ENCODE measurements at regions not wholly inside any gene's neighbourhood (a gene's known extent, or its start where the extent isn't known, plus 50 kb on each side); places are given as distances from the start of the nearest gene placed in this dataset.
"Not testable (repeated sequence)": the region's sequence is repeated elsewhere in the genome, so short reads cannot be mapped to it uniquely, and the experiment has no call there.

- Mint-ChIP-seq H3K4me3 (no peak overlapping the region), H3K4me1 (no peaks in the 10 kb centered on the region), H3K27ac (no peak overlapping the region), H3K27me3 (peaks cover 0 to under 1% of the 10 kb centered on the region in 2 donors), H3K9me3 (peaks cover 0 to 2% (median 0%) of the 10 kb centered on the region in 5 donors), H3K36me3 (no peaks in the 10 kb centered on the region)
- no peaks in the 10 kb centered on the region for H3K9me3 ChIP-seq (ENCODE audit: low read length)
- H3K4me3 ChIP-seq (ENCODE audit: low read length) = no peak overlapping the region
- no peak overlapping the region for H3K27ac ChIP-seq (ENCODE audit: low read depth, low read length)
- ChIA-PET POLR2A (no interaction called here), CTCF (no interaction called here)
- DNase-seq = no peak
- H3K4me1 ChIP-seq (ENCODE audit: insufficient read depth, low read length) = no peaks in the 10 kb centered on the region
- H3K36me3 ChIP-seq (ENCODE audit: insufficient read depth, low read length) = no peaks in the 10 kb centered on the region
- H3K27me3 ChIP-seq (ENCODE audit: insufficient read depth, low read length, poor library complexity, severe bottlenecking) = no peaks in the 10 kb centered on the region
Observed at GRCh38 chr5:68024426-68024825, 191.1 kb upstream of the PIK3R1 start.

- no peak overlapping the region for H3K27ac ChIP-seq (ENCODE audit: low read depth, low read length)
- Mint-ChIP-seq H3K9me3 (peaks cover 0 to 3% (median 0%) of the 10 kb centered on the region in 5 donors), H3K27me3 (peaks cover 0 to 4% of the 10 kb centered on the region in 2 donors), H3K4me3 (no peak overlapping the region), H3K27ac (no peak overlapping the region), H3K36me3 (peaks cover 0 to 6% (median 0%) of the 10 kb centered on the region in 3 donors), H3K4me1 (no peaks in the 10 kb centered on the region)
- H3K9me3 ChIP-seq (ENCODE audit: low read length) = no peaks in the 10 kb centered on the region
- no peak overlapping the region for H3K4me3 ChIP-seq (ENCODE audit: low read length)
- CTCF ChIA-PET = no interaction called here
- POLR2A ChIA-PET = interaction anchor here (0.6 kb wide), 1 partner anchor 672 kb away, joined by 3 read pairs; no protein-coding TSS in a partner anchor
- no peak for DNase-seq
- H3K27me3 ChIP-seq (ENCODE audit: insufficient read depth, low read length, poor library complexity, severe bottlenecking) = no peaks in the 10 kb centered on the region
- H3K4me1 ChIP-seq (ENCODE audit: insufficient read depth, low read length) = no peaks in the 10 kb centered on the region
- H3K36me3 ChIP-seq (ENCODE audit: insufficient read depth, low read length) = no peaks in the 10 kb centered on the region
Observed at GRCh38 chr5:68021916-68022315, 193.6 kb upstream of the PIK3R1 start.

GRCh38 chr5:68021227-68021626 is 194.3 kb upstream of the PIK3R1 start:
- Mint-ChIP-seq H3K9me3 (peaks cover 0 to 3% (median 0%) of the 10 kb centered on the region in 5 donors), H3K27me3 (peaks cover 0 to 6% of the 10 kb centered on the region in 2 donors), H3K4me3 (no peak overlapping the region), H3K27ac (no peak overlapping the region), H3K4me1 (no peaks in the 10 kb centered on the region), H3K36me3 (peaks cover 0 to 11% (median 0%) of the 10 kb centered on the region in 3 donors)
- Histone ChIP-seq H3K4me1 (ENCODE audit: insufficient read depth, low read length) (no peaks in the 10 kb centered on the region), H3K9me3 (ENCODE audit: low read length) (no peaks in the 10 kb centered on the region), H3K36me3 (ENCODE audit: insufficient read depth, low read length) (no peaks in the 10 kb centered on the region), H3K27ac (ENCODE audit: low read depth, low read length) (no peak overlapping the region), H3K4me3 (ENCODE audit: low read length) (no peak overlapping the region), H3K27me3 (ENCODE audit: insufficient read depth, low read length, poor library complexity, severe bottlenecking) (no peaks in the 10 kb centered on the region)
- DNase-seq = no peak
- ChIA-PET CTCF (no interaction called here), POLR2A (interaction anchor here (0.6 kb wide), 1 partner anchor 673 kb away, joined by 3 read pairs; no protein-coding TSS in a partner anchor)

- H3K27me3 ChIP-seq (ENCODE audit: insufficient read depth, low read length, poor library complexity, severe bottlenecking); H3K27ac ChIP-seq (ENCODE audit: low read depth, low read length); H3K9me3 Mint-ChIP-seq; DNase-seq; POLR2A ChIA-PET; H3K27me3 Mint-ChIP-seq; H3K9me3 ChIP-seq (ENCODE audit: low read length); H3K4me1 Mint-ChIP-seq; H3K27ac Mint-ChIP-seq; H3K4me3 ChIP-seq (ENCODE audit: low read length); H3K36me3 ChIP-seq (ENCODE audit: insufficient read depth, low read length); CTCF ChIA-PET; H3K4me3 Mint-ChIP-seq; H3K4me1 ChIP-seq (ENCODE audit: insufficient read depth, low read length): not testable (repeated sequence)
- peaks cover 0 to 11% (median 0%) of the 10 kb centered on the region in 3 donors for H3K36me3 Mint-ChIP-seq
Observed at GRCh38 chr5:68020461-68020969, 195.0 kb upstream of the PIK3R1 start.

GRCh38 chr5:68015381-68016302 is 199.9 kb upstream of the PIK3R1 start:
- peaks cover 0 to 19% (median 0%) of the 10 kb centered on the region in 3 donors for H3K36me3 Mint-ChIP-seq
- CTCF ChIA-PET = no interaction called here
- no peak overlapping the region for H3K27ac Mint-ChIP-seq

GRCh38 chr5:68012831-68013230 is 202.7 kb upstream of the PIK3R1 start:
- Mint-ChIP-seq H3K36me3 (peaks cover 0 to 15% (median 0%) of the 10 kb centered on the region in 3 donors), H3K4me3 (no peak overlapping the region), H3K27ac (no peak overlapping the region), H3K27me3 (peaks cover 2 to 12% of the 10 kb centered on the region in 2 donors), H3K4me1 (no peaks in the 10 kb centered on the region), H3K9me3 (peaks cover 0 to 3% (median 0%) of the 10 kb centered on the region in 5 donors)
- H3K27ac ChIP-seq (ENCODE audit: low read depth, low read length) = no peak overlapping the region
- no peaks in the 10 kb centered on the region for H3K9me3 ChIP-seq (ENCODE audit: low read length)
- DNase-seq = no peak
- no peak overlapping the region for H3K4me3 ChIP-seq (ENCODE audit: low read length)
- CTCF ChIA-PET = no interaction called here
- no peaks in the 10 kb centered on the region for H3K27me3 ChIP-seq (ENCODE audit: insufficient read depth, low read length, poor library complexity, severe bottlenecking)
- H3K36me3 ChIP-seq (ENCODE audit: insufficient read depth, low read length) = no peaks in the 10 kb centered on the region
- H3K4me1 ChIP-seq (ENCODE audit: insufficient read depth, low read length) = no peaks in the 10 kb centered on the region
- POLR2A ChIA-PET = no interaction called here

More at GRCh38 chr5:68015381-68016302, 199.9 kb upstream of the PIK3R1 start:
- Mint-ChIP-seq H3K4me1 (no peaks in the 10 kb centered on the region), H3K4me3 (no peak overlapping the region), H3K9me3 (peaks cover 0 to 3% (median 0%) of the 10 kb centered on the region in 5 donors), H3K27me3 (peaks cover 2 to 12% of the 10 kb centered on the region in 2 donors)
- Histone ChIP-seq H3K27ac (ENCODE audit: low read depth, low read length) (no peak overlapping the region), H3K4me1 (ENCODE audit: insufficient read depth, low read length) (no peaks in the 10 kb centered on the region), H3K9me3 (ENCODE audit: low read length) (no peaks in the 10 kb centered on the region), H3K27me3 (ENCODE audit: insufficient read depth, low read length, poor library complexity, severe bottlenecking) (no peaks in the 10 kb centered on the region), H3K36me3 (ENCODE audit: insufficient read depth, low read length) (no peaks in the 10 kb centered on the region), H3K4me3 (ENCODE audit: low read length) (no peak overlapping the region)
- no peak for DNase-seq
- POLR2A ChIA-PET = no interaction called here

- Mint-ChIP-seq H3K4me1 (no peaks in the 10 kb centered on the region), H3K9me3 (peaks cover 0 to 3% (median 0%) of the 10 kb centered on the region in 5 donors), H3K27ac (no peak overlapping the region), H3K4me3 (no peak overlapping the region), H3K36me3 (peaks cover 0 to 15% (median 0%) of the 10 kb centered on the region in 3 donors), H3K27me3 (peaks cover 2 to 12% of the 10 kb centered on the region in 2 donors)
- Histone ChIP-seq H3K27ac (ENCODE audit: low read depth, low read length) (no peak overlapping the region), H3K36me3 (ENCODE audit: insufficient read depth, low read length) (no peaks in the 10 kb centered on the region), H3K27me3 (ENCODE audit: insufficient read depth, low read length, poor library complexity, severe bottlenecking) (no peaks in the 10 kb centered on the region), H3K4me1 (ENCODE audit: insufficient read depth, low read length) (no peaks in the 10 kb centered on the region), H3K4me3 (ENCODE audit: low read length) (no peak overlapping the region), H3K9me3 (ENCODE audit: low read length) (no peaks in the 10 kb centered on the region)
- no peak for DNase-seq
- ChIA-PET CTCF (no interaction called here), POLR2A (no interaction called here)
Observed at GRCh38 chr5:68012429-68012828, 203.1 kb upstream of the PIK3R1 start.

- no peak overlapping the region for H3K4me3 Mint-ChIP-seq
- H3K27ac ChIP-seq (ENCODE audit: low read depth, low read length) = no peak overlapping the region
- no peak for DNase-seq
- CTCF ChIA-PET = no interaction called here
- H3K27me3 Mint-ChIP-seq = peaks cover 2 to 8% of the 10 kb centered on the region in 2 donors
- H3K9me3 Mint-ChIP-seq = peaks cover 0 to 3% (median 0%) of the 10 kb centered on the region in 5 donors
- H3K27me3 ChIP-seq (ENCODE audit: insufficient read depth, low read length, poor library complexity, severe bottlenecking) = no peaks in the 10 kb centered on the region
- H3K9me3 ChIP-seq (ENCODE audit: low read length) = no peaks in the 10 kb centered on the region
- POLR2A ChIA-PET = no interaction called here
- H3K4me1 ChIP-seq (ENCODE audit: insufficient read depth, low read length) = no peaks in the 10 kb centered on the region
- H3K4me3 ChIP-seq (ENCODE audit: low read length) = no peak overlapping the region
- H3K27ac Mint-ChIP-seq = no peak overlapping the region
- no peaks in the 10 kb centered on the region for H3K4me1 Mint-ChIP-seq
- H3K36me3 ChIP-seq (ENCODE audit: insufficient read depth, low read length) = no peaks in the 10 kb centered on the region
- peaks cover 0 to 11% (median 0%) of the 10 kb centered on the region in 3 donors for H3K36me3 Mint-ChIP-seq
Observed at GRCh38 chr5:68011801-68012200, 203.8 kb upstream of the PIK3R1 start.

Data from CD8-positive, alpha-beta memory T cell (primary cell).